MM.1S (cell line): ENCODE measurements at regions not wholly inside any gene's neighbourhood (a gene's known extent, or its start where the extent isn't known, plus 50 kb on each side); places are given as distances from the start of the nearest gene placed in this dataset.

ENCODE experiments used
- DNase-seq: peaks from one replicate; pipeline ENCODE4 v3.0.0-alpha.2; 2015
- H2AFZ ChIP-seq: fragments of 300-600 bp; sonication (generic); 2 replicates; pipeline ENCODE4 v1.6.0; 2016; ENCODE audit warnings: antibody characterized with exemption, low read length
- H3F3A ChIP-seq: fragments of 300-600 bp; sonication (generic); 2 replicates; pipeline ENCODE4 v1.6.1; 2016; ENCODE audit warnings: mild to moderate bottlenecking, antibody characterized with exemption, low read length, moderate library complexity, mixed read lengths; ENCODE audit not compliant: insufficient read depth
- H3K27ac ChIP-seq: fragments of 300-600 bp; sonication (generic); 2 replicates; pipeline ENCODE4 v1.5.1; 2016; ENCODE audit warnings: mild to moderate bottlenecking, low read length
- H3K27me3 ChIP-seq: fragments of 300-600 bp; sonication (generic); replicated peaks from 2 replicates; pipeline ENCODE4 v1.6.0; 2016; ENCODE audit warnings: low read length; ENCODE audit not compliant: insufficient read depth
- H3K36me3 ChIP-seq: fragments of 300-600 bp; sonication (generic); replicated peaks from 2 replicates; pipeline ENCODE4 v1.6.1; 2016; ENCODE audit warnings: mild to moderate bottlenecking, low read length, mixed read lengths; ENCODE audit not compliant: insufficient read depth
- H3K4me1 ChIP-seq: fragments of 300-600 bp; sonication (generic); 2 replicates; pipeline ENCODE4 v1.6.1; 2016; ENCODE audit warnings: low read length, mixed read lengths
- H3K4me2 ChIP-seq: fragments of 300-600 bp; sonication (generic); 2 replicates; pipeline ENCODE4 v1.6.0; 2016; ENCODE audit warnings: low read depth, low read length
- H3K4me3 ChIP-seq: fragments of 300-600 bp; sonication (generic); 2 replicates; pipeline ENCODE4 v1.5.1; 2016; ENCODE audit warnings: low read length, mixed read lengths
- H3K79me2 ChIP-seq: fragments of 300-600 bp; sonication (generic); 2 replicates; pipeline ENCODE4 v1.6.1; 2016; ENCODE audit warnings: mixed run types, low read length, mixed read lengths
- H3K9ac ChIP-seq: fragments of 300-600 bp; sonication (generic); 2 replicates; pipeline ENCODE4 v1.6.1; 2016; ENCODE audit warnings: low read length, mixed read lengths
- H3K9me2 ChIP-seq: fragments of 300-600 bp; sonication (generic); replicated peaks from 2 replicates; pipeline ENCODE4 v1.6.1; 2016; ENCODE audit warnings: mild to moderate bottlenecking, low read length, mixed read lengths; ENCODE audit not compliant: insufficient read depth
- H3K9me3 ChIP-seq: fragments of 300-600 bp; sonication (generic); replicated peaks from 2 replicates; pipeline ENCODE4 v1.6.1; 2016; ENCODE audit warnings: mild to moderate bottlenecking, low read length, mixed read lengths; ENCODE audit not compliant: insufficient read depth
- H4K20me1 ChIP-seq: fragments of 300-600 bp; sonication (generic); 2 replicates; pipeline ENCODE4 v1.6.1; 2016; ENCODE audit warnings: mild to moderate bottlenecking, low read length, moderate library complexity, mixed read lengths; ENCODE audit not compliant: insufficient read depth
- EZH2 ChIP-seq: fragments of 300-600 bp; sonication (generic); optimal IDR thresholded peaks from 2 replicates; pipeline ENCODE3; 2017; ENCODE audit warnings: low read depth, mild to moderate bottlenecking, antibody characterized with exemption, low read length, mixed read lengths
- EZH2phosphoT487 ChIP-seq: fragments of 300-600 bp; sonication (generic); IDR thresholded peaks from 2 replicates; pipeline ENCODE4 v1.6.1; 2018; ENCODE audit warnings: antibody characterized with exemption, low read length
- TF ChIP-seq, protein P1 (sequence below): fragments of 300-600 bp; sonication (generic); IDR thresholded peaks from 2 replicates; pipeline ENCODE4 v1.5.1; 2016; ENCODE audit warnings: antibody characterized with exemption, low read length, mixed read lengths

DNA sequence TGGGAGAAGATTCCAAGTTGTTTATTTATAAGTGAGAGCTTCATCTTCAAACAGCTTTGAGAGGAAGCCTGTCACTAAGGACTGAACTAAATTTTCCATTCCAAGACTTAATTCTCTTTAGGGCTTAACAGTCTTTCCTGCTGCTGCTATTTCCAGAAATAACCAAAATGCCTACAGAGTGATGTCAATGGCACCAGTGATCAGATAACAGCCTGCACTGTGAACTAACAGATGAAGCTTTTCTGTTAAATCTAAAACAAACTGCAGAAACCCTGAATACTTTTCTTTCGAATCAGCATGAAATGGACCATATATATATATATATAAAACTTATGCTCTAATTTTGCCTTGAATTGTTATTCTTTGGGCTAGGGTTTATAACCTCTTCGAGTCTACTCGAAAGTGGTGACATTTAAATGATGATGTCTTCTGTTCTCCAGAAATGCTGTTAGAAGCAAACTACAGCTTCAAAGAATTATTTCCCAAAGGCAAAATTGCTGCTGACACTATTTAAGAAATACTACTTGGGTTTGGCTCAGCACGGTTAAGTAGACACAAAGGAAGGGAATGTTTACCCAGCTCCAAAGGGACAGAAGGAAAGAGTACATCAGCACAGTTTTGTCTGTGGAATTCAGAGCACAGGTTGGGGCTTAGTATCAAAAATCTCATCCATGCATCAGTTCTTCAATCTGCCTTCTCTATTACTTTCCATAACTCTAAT, 238.5 kb upstream of the LRRN1 start:
- H3K9ac ChIP-seq = no peak overlapping the region

DNA sequence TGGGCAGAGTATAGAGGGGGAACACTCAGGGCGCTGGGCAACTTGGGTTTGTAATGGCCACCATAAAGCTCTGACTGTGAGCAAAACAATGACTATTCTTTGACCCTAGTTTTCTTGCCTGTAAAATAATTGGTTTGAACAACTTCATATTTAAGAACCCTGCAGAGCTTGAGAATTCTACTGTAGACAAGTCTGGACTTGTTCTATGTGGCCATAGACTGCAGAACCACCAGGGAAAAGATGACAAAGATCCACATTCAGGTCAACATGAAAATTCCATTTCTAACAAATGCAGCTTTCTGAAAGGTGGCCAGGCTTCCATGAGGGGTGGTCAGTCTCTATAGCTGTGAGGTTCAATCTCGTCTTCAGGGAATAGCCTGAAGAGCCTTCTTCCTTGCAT, 239.4 kb upstream of the LRRN1 start:
- Histone ChIP-seq H3K27ac (no peak overlapping the region), H2AFZ (no peak overlapping the region), H3K79me2 (no peaks in the 10 kb centered on the region), H4K20me1 (no peaks in the 10 kb centered on the region), H3K27me3 (no peaks in the 10 kb centered on the region), H3K4me2 (no peak overlapping the region), H3K4me3 (no peak overlapping the region), H3K4me1 (no peaks in the 10 kb centered on the region), H3K36me3 (no peaks in the 10 kb centered on the region), H3K9me2 (no peaks in the 10 kb centered on the region), H3K9me3 (no peaks in the 10 kb centered on the region), H3K9ac (no peak overlapping the region), H3F3A (no peaks in the 10 kb centered on the region)
- DNase-seq = no peak
- TF ChIP-seq, protein P1, sequence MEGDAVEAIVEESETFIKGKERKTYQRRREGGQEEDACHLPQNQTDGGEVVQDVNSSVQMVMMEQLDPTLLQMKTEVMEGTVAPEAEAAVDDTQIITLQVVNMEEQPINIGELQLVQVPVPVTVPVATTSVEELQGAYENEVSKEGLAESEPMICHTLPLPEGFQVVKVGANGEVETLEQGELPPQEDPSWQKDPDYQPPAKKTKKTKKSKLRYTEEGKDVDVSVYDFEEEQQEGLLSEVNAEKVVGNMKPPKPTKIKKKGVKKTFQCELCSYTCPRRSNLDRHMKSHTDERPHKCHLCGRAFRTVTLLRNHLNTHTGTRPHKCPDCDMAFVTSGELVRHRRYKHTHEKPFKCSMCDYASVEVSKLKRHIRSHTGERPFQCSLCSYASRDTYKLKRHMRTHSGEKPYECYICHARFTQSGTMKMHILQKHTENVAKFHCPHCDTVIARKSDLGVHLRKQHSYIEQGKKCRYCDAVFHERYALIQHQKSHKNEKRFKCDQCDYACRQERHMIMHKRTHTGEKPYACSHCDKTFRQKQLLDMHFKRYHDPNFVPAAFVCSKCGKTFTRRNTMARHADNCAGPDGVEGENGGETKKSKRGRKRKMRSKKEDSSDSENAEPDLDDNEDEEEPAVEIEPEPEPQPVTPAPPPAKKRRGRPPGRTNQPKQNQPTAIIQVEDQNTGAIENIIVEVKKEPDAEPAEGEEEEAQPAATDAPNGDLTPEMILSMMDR = no peak
- no peak for TF ChIP-seq EZH2
- no peak for TF ChIP-seq EZH2phosphoT487

More for the DNA sequence above, 238.5 kb upstream of the LRRN1 start:
- H4K20me1 ChIP-seq = no peaks in the 10 kb centered on the region
- H3K4me3 ChIP-seq = no peak overlapping the region
- TF ChIP-seq, protein P1 = no peak
- TF ChIP-seq EZH2 = no peak
- no peak for TF ChIP-seq EZH2phosphoT487
- no peak overlapping the region for H3K27ac ChIP-seq
- no peak overlapping the region for H2AFZ ChIP-seq
- H3K36me3 ChIP-seq = no peaks in the 10 kb centered on the region
- no peak for DNase-seq
- no peaks in the 10 kb centered on the region for H3K79me2 ChIP-seq
- no peaks in the 10 kb centered on the region for H3F3A ChIP-seq
- no peaks in the 10 kb centered on the region for H3K27me3 ChIP-seq
- H3K4me1 ChIP-seq = no peaks in the 10 kb centered on the region
- H3K4me2 ChIP-seq = no peak overlapping the region
- no peaks in the 10 kb centered on the region for H3K9me3 ChIP-seq
- no peaks in the 10 kb centered on the region for H3K9me2 ChIP-seq

DNA sequence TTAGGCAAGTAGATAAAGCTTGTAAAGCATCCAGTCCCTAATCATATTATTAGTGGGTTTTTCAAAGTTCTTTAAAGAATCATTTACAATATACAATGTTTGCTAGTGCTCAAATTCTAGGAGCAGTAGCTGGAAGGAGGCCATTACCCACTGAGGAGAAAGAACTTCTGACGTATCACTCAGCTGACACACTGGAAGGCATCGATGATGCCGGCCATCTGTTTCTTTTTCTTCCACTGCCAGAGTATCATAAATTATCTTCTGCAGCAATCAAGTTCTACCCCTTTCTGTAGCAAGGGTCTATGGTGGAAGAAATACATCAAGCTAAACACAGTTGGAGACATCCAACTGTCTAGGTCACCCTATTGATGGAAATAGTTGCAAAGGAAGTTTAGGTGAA, 243.2 kb upstream of the LRRN1 start:
- H3K4me2 ChIP-seq = no peak overlapping the region
- H3K9me2 ChIP-seq = no peaks in the 10 kb centered on the region
- no peak overlapping the region for H3K4me3 ChIP-seq
- H3K9me3 ChIP-seq = no peaks in the 10 kb centered on the region
- no peaks in the 10 kb centered on the region for H3K4me1 ChIP-seq
- H3K27me3 ChIP-seq = no peaks in the 10 kb centered on the region
- no peaks in the 10 kb centered on the region for H4K20me1 ChIP-seq
- no peak overlapping the region for H2AFZ ChIP-seq
- no peak for DNase-seq
- H3K9ac ChIP-seq = no peak overlapping the region
- H3F3A ChIP-seq = no peaks in the 10 kb centered on the region
- TF ChIP-seq EZH2 (no peak), EZH2phosphoT487 (no peak)
- TF ChIP-seq, protein P1 = no peak
- no peaks in the 10 kb centered on the region for H3K79me2 ChIP-seq
- H3K27ac ChIP-seq = no peak overlapping the region
- no peaks in the 10 kb centered on the region for H3K36me3 ChIP-seq
